Common myeloid progenitor, CD34-positive (primary cell): ENCODE measurements at regions not wholly inside any gene's neighbourhood (a gene's known extent, or its start where the extent isn't known, plus 50 kb on each side); places are given as distances from the start of the nearest gene placed in this dataset.

ENCODE experiments used
- CTCF ChIA-PET: fragments of 350-600 bp; sonication (Branson Sonifier 250); formaldehyde crosslinking; loops from one replicate; lab custom pipeline; 2021; ENCODE audit warnings: antibody characterized with exemption; lab: Charles Lee
- POLR2A ChIA-PET: fragments of 350-600 bp; sonication (Branson Sonifier 250); formaldehyde crosslinking; loops from one replicate; lab custom pipeline; 2021; ENCODE audit warnings: antibody characterized with exemption; lab: Charles Lee
- DNase-seq, 3 donors: peaks; one replicate each; pipeline versions ENCODE4 v3.0.0 to v3.0.0-alpha.2; 2013
- H3K27ac ChIP-seq, 2 experiments: 1 replicate in 1 of 2; 2 replicates in 1 of 2; pipeline ENCODE4 v1.7.0; 2013; ENCODE audit warnings: inconsistent platforms in 2 of 2, low read length in 2 of 2, mild to moderate bottlenecking in 2 of 2, low read depth in 1 of 2, moderate library complexity in 1 of 2; ENCODE audit not compliant: severe bottlenecking in 2 of 2, insufficient read depth in 1 of 2, poor library complexity in 1 of 2
- H3K27me3 ChIP-seq, 5 experiments: replicated peaks in 2 of 5; 1 replicate in 3 of 5; 2 replicates in 2 of 5; pipeline versions ENCODE4 v1.6.1 to v1.7.0; 2013; ENCODE audit warnings: low read length in 4 of 5, mild to moderate bottlenecking in 2 of 5, moderate library complexity in 2 of 5, inconsistent platforms in 1 of 5; ENCODE audit not compliant: insufficient read depth in 5 of 5, control insufficient read depth in 4 of 5
- H3K36me3 ChIP-seq, 4 experiments: 1 replicate in 2 of 4; 2 replicates in 2 of 4; pipeline versions ENCODE4 v1.6.1 to v1.7.0; 2013; ENCODE audit warnings: low read length in 3 of 4, control low read depth in 1 of 4, mild to moderate bottlenecking in 1 of 4; ENCODE audit not compliant: control insufficient read depth in 4 of 4, insufficient read depth in 4 of 4
- H3K4me1 ChIP-seq, 4 experiments: 1 replicate in 3 of 4; 2 replicates in 1 of 4; pipeline versions ENCODE4 v1.6.1 to v1.7.1; 2013; ENCODE audit warnings: low read length in 3 of 4, mild to moderate bottlenecking in 3 of 4, control low read depth in 1 of 4, inconsistent platforms in 1 of 4, moderate library complexity in 1 of 4; ENCODE audit not compliant: control insufficient read depth in 4 of 4, insufficient read depth in 4 of 4; ENCODE audit errors: control extremely low read depth in 1 of 4
- H3K4me3 ChIP-seq, 7 experiments: 1 replicate in 4 of 7; 2 replicates in 3 of 7; pipeline versions ENCODE4 v1.5.1 to v1.7.0; 2013; ENCODE audit warnings: mild to moderate bottlenecking in 7 of 7, low read length in 6 of 7, moderate library complexity in 6 of 7, inconsistent platforms in 2 of 7, low read depth in 2 of 7, control low read depth in 1 of 7; ENCODE audit not compliant: insufficient read depth in 4 of 7, control insufficient read depth in 1 of 7; ENCODE audit errors: extremely low read depth in 1 of 7
- H3K9me3 ChIP-seq, 5 experiments: 1 replicate in 4 of 5; 2 replicates in 1 of 5; pipeline versions ENCODE4 v1.6.1 to v1.7.1; 2013; ENCODE audit warnings: low read length in 4 of 5, mild to moderate bottlenecking in 2 of 5, inconsistent platforms in 1 of 5, low read depth in 1 of 5, moderate library complexity in 1 of 5; ENCODE audit not compliant: control insufficient read depth in 4 of 5, insufficient read depth in 2 of 5; ENCODE audit errors: control extremely low read depth in 1 of 5
- WGBS: methylation state at CpG from one replicate; pipeline ENCODE4 v1.1.5; 2013; ENCODE audit not compliant: insufficient coverage; 5-methylcytosine and 5-hydroxymethylcytosine counted together

GRCh38 chr10:9910446-9910845 lies 1107.2 kb upstream of the CELF2 start:
- ChIA-PET CTCF (no interaction called here), POLR2A (no interaction called here)
- no peaks in the 10 kb centered on the region for H3K27me3 ChIP-seq
- 91% methylated on average over 1 of the region's 1 CpG for whole genome bisulfite sequencing
- no peaks in the 10 kb centered on the region for H3K4me1 ChIP-seq
- H3K9me3 ChIP-seq, result peaks cover 0 to 4% (median 0%) of the 10 kb centered on the region in 5 experiments
- no peak for DNase-seq
- H3K36me3 ChIP-seq, result no peaks in the 10 kb centered on the region
- H3K27ac ChIP-seq, result no peak overlapping the region
- H3K4me3 ChIP-seq, result no peak overlapping the region

- Histone ChIP-seq H3K4me3 (no peak overlapping the region), H3K9me3 (no peaks in the 10 kb centered on the region), H3K27me3 (no peaks in the 10 kb centered on the region), H3K36me3 (no peaks in the 10 kb centered on the region), H3K4me1 (no peaks in the 10 kb centered on the region), H3K27ac (no peak overlapping the region)
- no peak for DNase-seq
- POLR2A ChIA-PET, result no interaction called here
- CTCF ChIA-PET, result no interaction called here
- 95% methylated on average over 3 of the region's 7 CpGs for WGBS
Observed at GRCh38 chr10:9911488-9911887, 1106.2 kb upstream of the CELF2 start.

GRCh38 chr10:9913876-9914514 lies 1103.7 kb upstream of the CELF2 start:
- ChIA-PET POLR2A (no interaction called here), CTCF (no interaction called here)
- H3K27me3 ChIP-seq, result no peaks in the 10 kb centered on the region
- H3K27ac ChIP-seq, result no peak overlapping the region
- H3K4me3 ChIP-seq, result no peak overlapping the region
- no peak for DNase-seq
- no peaks in the 10 kb centered on the region for H3K9me3 ChIP-seq
- no peaks in the 10 kb centered on the region for H3K36me3 ChIP-seq
- no CpG with 5 or more reads among the region's 5 CpGs for WGBS
- H3K4me1 ChIP-seq, result no peaks in the 10 kb centered on the region

GRCh38 chr10:9921544-9921943 lies 1096.1 kb upstream of the CELF2 start:
- DNase-seq, result no peak
- Histone ChIP-seq H3K27me3 (no peaks in the 10 kb centered on the region), H3K4me1 (no peaks in the 10 kb centered on the region), H3K9me3 (no peaks in the 10 kb centered on the region), H3K4me3 (no peak overlapping the region), H3K27ac (no peak overlapping the region), H3K36me3 (no peaks in the 10 kb centered on the region)
- ChIA-PET CTCF (no interaction called here), POLR2A (no interaction called here)
- 90% methylated on average over 2 of the region's 4 CpGs for WGBS

GRCh38 chr10:9922126-9922870 lies 1095.4 kb upstream of the CELF2 start:
- H3K27ac ChIP-seq, result no peak overlapping the region
- no peaks in the 10 kb centered on the region for H3K4me1 ChIP-seq
- WGBS, result 100% methylated on average over 2 of the region's 10 CpGs
- no peaks in the 10 kb centered on the region for H3K36me3 ChIP-seq
- H3K4me3 ChIP-seq, result no peak overlapping the region
- H3K27me3 ChIP-seq, result no peaks in the 10 kb centered on the region
- DNase-seq, result no peak
- CTCF ChIA-PET, result no interaction called here
- no peaks in the 10 kb centered on the region for H3K9me3 ChIP-seq
- POLR2A ChIA-PET, result no interaction called here

GRCh38 chr10:9926003-9926402 lies 1091.7 kb upstream of the CELF2 start:
- WGBS, result 92% methylated on average over 2 of the region's 3 CpGs
- no peaks in the 10 kb centered on the region for H3K36me3 ChIP-seq
- CTCF ChIA-PET, result no interaction called here

GRCh38 chr10:9926881-9927280 lies 1090.8 kb upstream of the CELF2 start:
- no peaks in the 10 kb centered on the region for H3K27me3 ChIP-seq
- WGBS, result 60% methylated on average over 1 of the region's 2 CpGs
- DNase-seq, result no peak
- no peak overlapping the region for H3K4me3 ChIP-seq
- ChIA-PET CTCF (no interaction called here), POLR2A (no interaction called here)
- H3K36me3 ChIP-seq, result no peaks in the 10 kb centered on the region
- H3K4me1 ChIP-seq, result no peaks in the 10 kb centered on the region
- H3K27ac ChIP-seq, result no peak overlapping the region
- H3K9me3 ChIP-seq, result no peaks in the 10 kb centered on the region

More at GRCh38 chr10:9926003-9926402, 1091.7 kb upstream of the CELF2 start:
- H3K27ac ChIP-seq, result no peak overlapping the region
- no peak for DNase-seq
- POLR2A ChIA-PET, result no interaction called here
- no peaks in the 10 kb centered on the region for H3K27me3 ChIP-seq
- H3K4me3 ChIP-seq, result no peak overlapping the region
- H3K9me3 ChIP-seq, result no peaks in the 10 kb centered on the region
- no peaks in the 10 kb centered on the region for H3K4me1 ChIP-seq
